ENCODE measurements at regions not wholly inside any gene's neighbourhood (a gene's known extent, or its start where the extent isn't known, plus 50 kb on each side); places are given as distances from the start of the nearest gene placed in this dataset.

DNA sequence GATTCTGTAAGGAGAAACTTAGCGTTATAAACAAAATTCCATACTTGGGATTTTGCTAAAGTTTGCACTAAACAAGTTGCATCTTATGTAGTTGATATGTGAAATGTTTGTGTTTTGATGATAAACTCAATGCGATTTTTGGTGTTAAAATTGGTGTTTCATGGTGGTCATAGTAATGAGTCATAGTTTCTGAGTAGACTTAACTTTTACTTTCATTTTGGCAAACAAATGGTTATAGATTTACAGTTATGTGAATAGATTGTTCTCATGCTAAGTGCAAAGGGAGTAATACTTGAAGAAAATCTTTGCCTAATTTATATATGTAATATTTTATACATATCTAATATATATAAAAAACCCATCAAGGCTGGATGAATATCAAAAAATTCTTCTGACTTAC is 107.3 kb upstream of the ELAVL2 start:
- 89% methylated on average over 2 of the region's 2 CpGs for WGBS, 2 donors
- no peak overlapping the region for H3K4me3 ChIP-seq
- no peaks in the 10 kb centered on the region for H3K27me3 ChIP-seq
- H3K9me3 ChIP-seq: peaks cover 0 to 12% (median 0%) of the 10 kb centered on the region in 11 donors
- no peaks in the 10 kb centered on the region for H3K4me1 ChIP-seq
- no peak overlapping the region for H3K27ac ChIP-seq
- no peak for ATAC-seq
- no peaks in the 10 kb centered on the region for H3K36me3 ChIP-seq
- no peak for DNase-seq
- intact Hi-C loops (cut with DNase I): no loop called here
- TF ChIP-seq, protein P1, sequence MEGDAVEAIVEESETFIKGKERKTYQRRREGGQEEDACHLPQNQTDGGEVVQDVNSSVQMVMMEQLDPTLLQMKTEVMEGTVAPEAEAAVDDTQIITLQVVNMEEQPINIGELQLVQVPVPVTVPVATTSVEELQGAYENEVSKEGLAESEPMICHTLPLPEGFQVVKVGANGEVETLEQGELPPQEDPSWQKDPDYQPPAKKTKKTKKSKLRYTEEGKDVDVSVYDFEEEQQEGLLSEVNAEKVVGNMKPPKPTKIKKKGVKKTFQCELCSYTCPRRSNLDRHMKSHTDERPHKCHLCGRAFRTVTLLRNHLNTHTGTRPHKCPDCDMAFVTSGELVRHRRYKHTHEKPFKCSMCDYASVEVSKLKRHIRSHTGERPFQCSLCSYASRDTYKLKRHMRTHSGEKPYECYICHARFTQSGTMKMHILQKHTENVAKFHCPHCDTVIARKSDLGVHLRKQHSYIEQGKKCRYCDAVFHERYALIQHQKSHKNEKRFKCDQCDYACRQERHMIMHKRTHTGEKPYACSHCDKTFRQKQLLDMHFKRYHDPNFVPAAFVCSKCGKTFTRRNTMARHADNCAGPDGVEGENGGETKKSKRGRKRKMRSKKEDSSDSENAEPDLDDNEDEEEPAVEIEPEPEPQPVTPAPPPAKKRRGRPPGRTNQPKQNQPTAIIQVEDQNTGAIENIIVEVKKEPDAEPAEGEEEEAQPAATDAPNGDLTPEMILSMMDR (IDR thresholded peaks at IDR 0.05): no peak

- no peaks in the 10 kb centered on the region for H3K27me3 ChIP-seq
- H3K9me3 ChIP-seq: peaks cover 0 to 39% (median 0%) of the 10 kb centered on the region in 11 donors
- H3K4me3 ChIP-seq: no peak overlapping the region
- DNase-seq: no peak
- TF ChIP-seq, protein P1 (IDR thresholded peaks at IDR 0.05): no peak
- intact Hi-C loops (cut with DNase I): loop anchor here in 1 of 10 donors (10.0 kb wide), 1 partner anchor 62 kb away; no protein-coding TSS in a partner anchor
- ATAC-seq: no peak
- no peak overlapping the region for H3K27ac ChIP-seq
- H3K36me3 ChIP-seq: no peaks in the 10 kb centered on the region
- H3K4me1 ChIP-seq: no peaks in the 10 kb centered on the region
Measured at GRCh38 chr9:23926368-23926767, 100.3 kb upstream of the ELAVL2 start.

DNA sequence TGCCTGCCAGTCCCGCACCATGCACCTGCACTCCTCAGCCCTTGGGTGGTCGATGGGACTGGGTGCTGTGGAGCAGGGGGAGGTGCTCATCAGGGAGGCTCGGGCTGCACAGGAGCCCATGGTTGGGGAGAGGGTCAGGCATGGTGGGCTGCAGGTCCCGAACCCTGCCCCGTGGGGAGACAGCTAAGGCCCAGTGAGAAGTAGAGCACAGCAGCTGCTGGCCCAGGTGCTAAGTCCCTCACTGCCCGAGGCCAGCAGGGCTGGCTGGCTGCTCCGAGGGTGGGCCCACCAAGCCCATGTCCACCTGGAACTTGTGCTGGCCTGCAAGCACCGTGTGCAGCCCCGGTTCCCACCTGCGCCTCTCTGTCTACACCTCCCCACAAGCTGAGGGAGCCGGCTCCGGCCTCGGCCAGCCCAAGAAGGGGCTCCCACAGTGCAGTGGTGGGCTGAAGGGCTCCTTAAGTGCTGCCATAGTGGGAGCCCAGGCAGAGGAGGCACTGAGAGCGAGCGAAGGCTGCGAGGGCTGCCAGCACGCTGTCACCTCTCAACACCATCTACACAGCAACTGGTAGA is 88.5 kb upstream of the ELAVL2 start:
- no peaks in the 10 kb centered on the region for H3K27me3 ChIP-seq
- intact Hi-C loops (cut with DNase I): no loop called here
- no peak overlapping the region for H3K27ac ChIP-seq
- ATAC-seq: no peak
- WGBS, 2 donors: 91 to 97% methylated on average over 17 of the region's 17 CpGs
- H3K9me3 ChIP-seq: peaks cover 0 to 39% (median 0%) of the 10 kb centered on the region in 11 donors
- no peaks in the 10 kb centered on the region for H3K36me3 ChIP-seq
- H3K4me3 ChIP-seq: no peak overlapping the region
- no peaks in the 10 kb centered on the region for H3K4me1 ChIP-seq
- no peak for DNase-seq
- TF ChIP-seq, protein P1 (IDR thresholded peaks at IDR 0.05): no peak

GRCh38 chr9:23907343-23907742 is 81.3 kb upstream of the ELAVL2 start:
- intact Hi-C loops (cut with DNase I): loop anchor here in 1 of 10 donors (10.0 kb wide), 1 partner anchor 63 kb away; no protein-coding TSS in a partner anchor
- Histone ChIP-seq H3K9me3 (peaks cover 0 to 5% (median 0%) of the 10 kb centered on the region in 11 donors), H3K4me3 (no peak overlapping the region), H3K27me3 (no peaks in the 10 kb centered on the region), H3K27ac (no peak overlapping the region), H3K36me3 (no peaks in the 10 kb centered on the region), H3K4me1 (no peaks in the 10 kb centered on the region)
- DNase-seq: no peak
- 73 to 81% methylated on average over 1 of the region's 1 CpG for WGBS, 2 donors
- ATAC-seq: no peak
- TF ChIP-seq, protein P1 (IDR thresholded peaks at IDR 0.05): no peak

Data from heart right ventricle (tissue), 16 donors.